ENCODE measurements at regions not wholly inside any gene's neighbourhood (a gene's known extent, or its start where the extent isn't known, plus 50 kb on each side); places are given as distances from the start of the nearest gene placed in this dataset.

DNA sequence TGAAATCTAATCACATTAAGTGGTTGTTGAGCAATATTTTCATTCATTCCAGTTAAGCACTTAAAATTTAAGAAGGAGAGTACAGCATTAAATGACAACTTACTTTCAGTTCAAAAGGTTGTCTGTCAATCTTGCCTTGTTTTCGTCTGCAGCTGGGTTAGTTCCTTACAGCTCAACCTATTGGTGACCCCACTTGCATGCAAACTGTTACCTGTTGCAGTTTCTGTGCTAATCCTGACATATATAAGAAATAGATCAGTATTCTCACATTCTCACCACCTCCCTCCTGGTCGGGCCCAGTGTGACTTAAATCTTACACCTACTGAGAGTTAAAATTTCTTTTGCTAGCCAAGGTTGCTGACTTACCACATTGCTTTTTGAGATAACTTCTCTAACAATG is 191.8 kb upstream of the SMC2 start:
- no peaks in the 10 kb centered on the region for H3K4me1 ChIP-seq (replicated peaks in 1 of 2; ENCODE audit: control insufficient read depth in 2 of 2, insufficient read depth in 2 of 2, low read length in 2 of 2)
- no peaks in the 10 kb centered on the region for H4K20me1 ChIP-seq (replicated peaks; ENCODE audit: control insufficient read depth, insufficient read depth, low read length)
- TF ChIP-seq MAFK (IDR thresholded peaks at IDR 0.05; ENCODE audit: low read length) (no peak), GTF2E2 (tag; IDR thresholded peaks at IDR 0.05) (no peak)
- intact Hi-C loops (cut with micrococcal nuclease) = no loop called here
- ATAC-seq (no peak), FAIRE-seq (no peak), DNase-seq (ENCODE audit: extremely low read depth in 1 of 4, low spot score in 3 of 4) (no peak)
- H2AFZ ChIP-seq (ENCODE audit: low read depth, low read length) = no peak overlapping the region
- H3K36me3 ChIP-seq (ENCODE audit: control insufficient read depth, insufficient read depth, low read length) = no peaks in the 10 kb centered on the region
- H3K27me3 ChIP-seq (ENCODE audit: control insufficient read depth in 2 of 2, insufficient read depth in 2 of 2, low read length in 2 of 2) = no peaks in the 10 kb centered on the region
- ChIA-PET CTCF (ENCODE audit: low intra/inter-chr PET ratio) (no interaction called here), POLR2A (no interaction called here)
- H3K4me3 ChIP-seq = no peak overlapping the region
- in situ Hi-C loops (cut with MboI) = no loop called here
- no TSS peak for BruUV-seq (replicated peaks)
- H3K79me2 ChIP-seq (ENCODE audit: control insufficient read depth, insufficient read depth, low read length) = no peaks in the 10 kb centered on the region
- H3K9me3 ChIP-seq (replicated peaks; ENCODE audit: control insufficient read depth, insufficient read depth, low read depth, low read length) = no peaks in the 10 kb centered on the region; the same call in 1 of the 2 replicates
- H3K27ac ChIP-seq (ENCODE audit: extremely low read depth, low read depth, low read length) = no peak overlapping the region
- H3K9ac ChIP-seq (ENCODE audit: insufficient read depth in 1 of 2, low read depth in 2 of 2, low read length in 2 of 2) = no peak overlapping the region
- 3% methylated on average over 2 of the region's 2 CpGs for WGBS (ENCODE audit: insufficient coverage, low coverage, missing lambda C conversion rate)
- no peak overlapping the region for H3K4me2 ChIP-seq (ENCODE audit: insufficient read depth, low read length)
- no peaks in the 10 kb centered on the region for H3K9me1 ChIP-seq (ENCODE audit: control insufficient read depth, insufficient read depth, low read length)

- ChIA-PET CTCF (ENCODE audit: low intra/inter-chr PET ratio) (no interaction called here), POLR2A (no interaction called here)
- Histone ChIP-seq H3K27ac (ENCODE audit: extremely low read depth, low read depth, low read length) (no peak overlapping the region), H4K20me1 (replicated peaks; ENCODE audit: control insufficient read depth, insufficient read depth, low read length) (no peaks in the 10 kb centered on the region), H3K9ac (ENCODE audit: insufficient read depth in 1 of 2, low read depth in 2 of 2, low read length in 2 of 2) (no peak overlapping the region), H3K36me3 (ENCODE audit: control insufficient read depth, insufficient read depth, low read length) (no peaks in the 10 kb centered on the region), H3K27me3 (ENCODE audit: control insufficient read depth in 2 of 2, insufficient read depth in 2 of 2, low read length in 2 of 2) (no peaks in the 10 kb centered on the region), H3K4me1 (replicated peaks in 1 of 2; ENCODE audit: control insufficient read depth in 2 of 2, insufficient read depth in 2 of 2, low read length in 2 of 2) (no peaks in the 10 kb centered on the region), H3K4me2 (ENCODE audit: insufficient read depth, low read length) (no peak overlapping the region), H2AFZ (ENCODE audit: low read depth, low read length) (no peak overlapping the region), H3K9me3 (replicated peaks; ENCODE audit: control insufficient read depth, insufficient read depth, low read depth, low read length) (no peaks in the 10 kb centered on the region; the same call in 1 of the 2 replicates), H3K79me2 (ENCODE audit: control insufficient read depth, insufficient read depth, low read length) (no peaks in the 10 kb centered on the region), H3K9me1 (ENCODE audit: control insufficient read depth, insufficient read depth, low read length) (no peaks in the 10 kb centered on the region), H3K4me3 (no peak overlapping the region)
- intact Hi-C loops (cut with micrococcal nuclease) (no loop called here), in situ Hi-C loops (cut with MboI) (no loop called here)
- no TSS peak for BruUV-seq (replicated peaks)
- 0% methylated on average over 1 of the region's 1 CpG for WGBS (ENCODE audit: insufficient coverage, low coverage, missing lambda C conversion rate)
- ATAC-seq (no peak), DNase-seq (ENCODE audit: extremely low read depth in 1 of 4, low spot score in 3 of 4) (no peak), FAIRE-seq (no peak)
- no peak for TF ChIP-seq ZNF24 (IDR thresholded peaks at IDR 0.05)
- no peak for TF ChIP-seq NR3C1 (CRISPR knock-in tag; IDR thresholded peaks at IDR 0.05)
- TF ChIP-seq SETDB1 (IDR thresholded peaks at IDR 0.05; ENCODE audit: low read length) = no peak
- no peak for TF ChIP-seq ZC3H4 (CRISPR knock-in tag; IDR thresholded peaks at IDR 0.05; ENCODE audit: borderline replicate concordance)
- TF ChIP-seq, protein P1, sequence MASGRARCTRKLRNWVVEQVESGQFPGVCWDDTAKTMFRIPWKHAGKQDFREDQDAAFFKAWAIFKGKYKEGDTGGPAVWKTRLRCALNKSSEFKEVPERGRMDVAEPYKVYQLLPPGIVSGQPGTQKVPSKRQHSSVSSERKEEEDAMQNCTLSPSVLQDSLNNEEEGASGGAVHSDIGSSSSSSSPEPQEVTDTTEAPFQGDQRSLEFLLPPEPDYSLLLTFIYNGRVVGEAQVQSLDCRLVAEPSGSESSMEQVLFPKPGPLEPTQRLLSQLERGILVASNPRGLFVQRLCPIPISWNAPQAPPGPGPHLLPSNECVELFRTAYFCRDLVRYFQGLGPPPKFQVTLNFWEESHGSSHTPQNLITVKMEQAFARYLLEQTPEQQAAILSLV (tag; IDR thresholded peaks at IDR 0.05) = no peak
- TF ChIP-seq ZNF274 (IDR thresholded peaks at IDR 0.05; ENCODE audit: borderline replicate concordance, low read depth, low read length) = no peak
- no peak for TF ChIP-seq CBX5 (IDR thresholded peaks at IDR 0.05; ENCODE audit: borderline replicate concordance, low read depth)
- no peak for TF ChIP-seq CHAMP1 (IDR thresholded peaks at IDR 0.05)
- TF ChIP-seq, protein P2, sequence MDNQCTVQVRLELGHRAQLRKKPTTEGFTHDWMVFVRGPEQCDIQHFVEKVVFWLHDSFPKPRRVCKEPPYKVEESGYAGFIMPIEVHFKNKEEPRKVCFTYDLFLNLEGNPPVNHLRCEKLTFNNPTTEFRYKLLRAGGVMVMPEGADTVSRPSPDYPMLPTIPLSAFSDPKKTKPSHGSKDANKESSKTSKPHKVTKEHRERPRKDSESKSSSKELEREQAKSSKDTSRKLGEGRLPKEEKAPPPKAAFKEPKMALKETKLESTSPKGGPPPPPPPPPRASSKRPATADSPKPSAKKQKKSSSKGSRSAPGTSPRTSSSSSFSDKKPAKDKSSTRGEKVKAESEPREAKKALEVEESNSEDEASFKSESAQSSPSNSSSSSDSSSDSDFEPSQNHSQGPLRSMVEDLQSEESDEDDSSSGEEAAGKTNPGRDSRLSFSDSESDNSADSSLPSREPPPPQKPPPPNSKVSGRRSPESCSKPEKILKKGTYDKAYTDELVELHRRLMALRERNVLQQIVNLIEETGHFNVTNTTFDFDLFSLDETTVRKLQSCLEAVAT (IDR thresholded peaks at IDR 0.05) = no peak
- TF ChIP-seq, protein P3, sequence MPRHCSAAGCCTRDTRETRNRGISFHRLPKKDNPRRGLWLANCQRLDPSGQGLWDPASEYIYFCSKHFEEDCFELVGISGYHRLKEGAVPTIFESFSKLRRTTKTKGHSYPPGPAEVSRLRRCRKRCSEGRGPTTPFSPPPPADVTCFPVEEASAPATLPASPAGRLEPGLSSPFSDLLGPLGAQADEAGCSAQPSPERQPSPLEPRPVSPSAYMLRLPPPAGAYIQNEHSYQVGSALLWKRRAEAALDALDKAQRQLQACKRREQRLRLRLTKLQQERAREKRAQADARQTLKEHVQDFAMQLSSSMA (CRISPR knock-in tag; IDR thresholded peaks at IDR 0.05) = no peak
Observed at GRCh38 chr9:103904242-103904641, 189.9 kb upstream of the SMC2 start.
